ENCODE measurements at regions not wholly inside any gene's neighbourhood (a gene's known extent, or its start where the extent isn't known, plus 50 kb on each side); places are given as distances from the start of the nearest gene placed in this dataset.

GRCh38 chr7:24200407-24200966, 83.5 kb upstream of the NPY start:
- H3K79me2 ChIP-seq (ENCODE audit: insufficient read depth, low read length): no peaks in the 10 kb centered on the region
- H3K4me1 ChIP-seq (ENCODE audit: control insufficient read depth in 1 of 2, insufficient read depth in 2 of 2, low read length in 2 of 2): no peaks in the 10 kb centered on the region
- H3K9ac ChIP-seq (ENCODE audit: insufficient read depth, low read length, poor library complexity, severe bottlenecking): no peak overlapping the region
- no peak overlapping the region for H3K27ac ChIP-seq (ENCODE audit: low read depth in 1 of 2, low read length in 2 of 2)
- H3K27ac Mint-ChIP-seq: no peak overlapping the region
- H3K9me3 Mint-ChIP-seq: peaks cover 0 to 5% (median 0%) of the 10 kb centered on the region in 7 donors
- H3K27me3 Mint-ChIP-seq (ENCODE audit: low read depth in 3 of 3): no peaks in the 10 kb centered on the region
- H3K27me3 ChIP-seq (ENCODE audit: control insufficient read depth in 2 of 2, insufficient read depth in 2 of 2, low read length in 2 of 2): no peaks in the 10 kb centered on the region
- no peaks in the 10 kb centered on the region for H3K36me3 ChIP-seq (replicated peaks in 1 of 2; ENCODE audit: control insufficient read depth in 1 of 2, insufficient read depth in 2 of 2, low read length in 2 of 2)
- no peak overlapping the region for H2AFZ ChIP-seq (ENCODE audit: insufficient read depth, low read depth, low read length, poor library complexity, severe bottlenecking)
- intact Hi-C loops (cut with micrococcal nuclease): no loop called here
- TF ChIP-seq CTCF (IDR thresholded peaks at IDR 0.05): no peak
- H3K4me3 Mint-ChIP-seq: no peak overlapping the region
- no CpG with 5 or more reads among the region's 9 CpGs for WGBS (ENCODE audit: insufficient coverage)
- H3K4me2 ChIP-seq (replicated peaks; ENCODE audit: extremely low read depth, low read length, poor library complexity, severe bottlenecking): no peak overlapping the region
- H3K36me3 Mint-ChIP-seq: no peaks in the 10 kb centered on the region
- no peaks in the 10 kb centered on the region for H4K20me1 ChIP-seq (ENCODE audit: insufficient read depth, low read length)
- no peaks in the 10 kb centered on the region for H3K4me1 Mint-ChIP-seq
- DNase-seq: no peak
- H3K9me3 ChIP-seq (replicated peaks in 1 of 2; ENCODE audit: control insufficient read depth in 1 of 2, insufficient read depth in 1 of 2, low read length in 2 of 2): no peaks in the 10 kb centered on the region
- H3K4me3 ChIP-seq (replicated peaks in 1 of 3; ENCODE audit: low read depth in 2 of 3, low read length in 3 of 3): no peak overlapping the region

GRCh38 chr7:24201226-24201625, 82.8 kb upstream of the NPY start:
- intact Hi-C loops (cut with micrococcal nuclease): no loop called here

More at GRCh38 chr7:24201226-24201625, 82.8 kb upstream of the NPY start:
- H3K27me3 Mint-ChIP-seq (ENCODE audit: low read depth in 3 of 3): no peaks in the 10 kb centered on the region
- WGBS (ENCODE audit: insufficient coverage): 92% methylated on average over 2 of the region's 4 CpGs
- Histone ChIP-seq H3K27ac (ENCODE audit: low read depth in 1 of 2, low read length in 2 of 2) (no peak overlapping the region), H2AFZ (ENCODE audit: insufficient read depth, low read depth, low read length, poor library complexity, severe bottlenecking) (no peak overlapping the region), H3K9me3 (replicated peaks in 1 of 2; ENCODE audit: control insufficient read depth in 1 of 2, insufficient read depth in 1 of 2, low read length in 2 of 2) (no peaks in the 10 kb centered on the region), H3K4me3 (replicated peaks in 1 of 3; ENCODE audit: low read depth in 2 of 3, low read length in 3 of 3) (no peak overlapping the region), H3K79me2 (ENCODE audit: insufficient read depth, low read length) (no peaks in the 10 kb centered on the region), H3K36me3 (replicated peaks in 1 of 2; ENCODE audit: control insufficient read depth in 1 of 2, insufficient read depth in 2 of 2, low read length in 2 of 2) (no peaks in the 10 kb centered on the region), H3K4me2 (replicated peaks; ENCODE audit: extremely low read depth, low read length, poor library complexity, severe bottlenecking) (no peak overlapping the region), H3K4me1 (ENCODE audit: control insufficient read depth in 1 of 2, insufficient read depth in 2 of 2, low read length in 2 of 2) (no peaks in the 10 kb centered on the region), H4K20me1 (ENCODE audit: insufficient read depth, low read length) (no peaks in the 10 kb centered on the region), H3K27me3 (ENCODE audit: control insufficient read depth in 2 of 2, insufficient read depth in 2 of 2, low read length in 2 of 2) (no peaks in the 10 kb centered on the region), H3K9ac (ENCODE audit: insufficient read depth, low read length, poor library complexity, severe bottlenecking) (no peak overlapping the region)
- DNase-seq: no peak
- no peaks in the 10 kb centered on the region for H3K4me1 Mint-ChIP-seq
- H3K27ac Mint-ChIP-seq: no peak overlapping the region
- peaks cover 0 to 1% (median 0%) of the 10 kb centered on the region in 7 donors for H3K9me3 Mint-ChIP-seq
- no peak for TF ChIP-seq CTCF (IDR thresholded peaks at IDR 0.05)
- H3K4me3 Mint-ChIP-seq: no peak overlapping the region
- H3K36me3 Mint-ChIP-seq: no peaks in the 10 kb centered on the region
